GM19043 (cell line): ENCODE measurements at regions not wholly inside any gene's neighbourhood (a gene's known extent, or its start where the extent isn't known, plus 50 kb on each side); places are given as distances from the start of the nearest gene placed in this dataset.
"Not testable (repeated sequence)": the region's sequence is repeated elsewhere in the genome, so short reads cannot be mapped to it uniquely, and the experiment has no call there.

ENCODE experiments used
- ATAC-seq: cut with Tn5 transposase; IDR thresholded peaks from one replicate; pipeline ENCODE4 v1.9.1; 2021; ENCODE audit warnings: low read depth; ENCODE audit not compliant: unreplicated experiment

- ATAC-seq, result no peak
These were observed 202.8 kb downstream of the DMRTA1 start for GRCh38 chr9:22649384-22649783.

DNA sequence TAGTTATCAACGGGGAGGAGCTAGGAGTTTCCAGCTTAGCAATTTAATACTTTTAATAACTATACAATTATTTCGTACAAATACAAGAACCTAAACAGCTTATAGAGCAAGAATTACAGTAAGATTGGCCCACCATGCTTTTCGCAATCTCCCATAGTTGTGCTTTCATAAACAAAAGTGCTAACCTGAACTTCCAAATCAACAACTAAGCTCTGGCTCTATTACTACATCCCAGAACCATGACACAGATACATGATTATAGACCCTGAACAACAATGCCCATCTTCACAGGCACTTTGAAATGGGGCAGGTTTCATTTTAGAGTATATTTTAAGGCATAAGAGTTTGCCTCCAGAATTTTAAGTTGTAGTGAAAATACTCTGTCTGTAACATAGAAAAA, 203.5 kb downstream of the DMRTA1 start:
- ATAC-seq, result no peak

GRCh38 chr9:22650946-22651345, 204.3 kb downstream of the DMRTA1 start:
- no peak for ATAC-seq

DNA sequence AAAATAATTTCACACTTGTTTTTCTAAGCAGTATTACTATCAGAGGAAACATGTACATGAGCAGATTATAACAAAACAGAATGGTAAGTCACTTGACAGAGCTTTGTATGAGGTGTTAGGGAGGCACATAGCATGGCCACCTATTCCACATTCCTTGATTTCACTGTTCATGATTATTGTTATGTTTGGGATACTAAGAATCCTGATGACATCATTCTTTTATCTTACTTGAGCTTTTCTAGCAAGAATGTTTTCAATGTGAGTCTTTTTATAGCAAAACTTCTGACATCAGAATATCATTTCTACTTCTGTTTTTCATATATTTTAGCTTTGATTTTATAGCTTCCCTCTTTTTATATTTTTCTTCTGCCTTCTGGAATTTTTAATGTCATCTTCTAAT, 208.2 kb downstream of the DMRTA1 start:
- ATAC-seq, result no peak

DNA sequence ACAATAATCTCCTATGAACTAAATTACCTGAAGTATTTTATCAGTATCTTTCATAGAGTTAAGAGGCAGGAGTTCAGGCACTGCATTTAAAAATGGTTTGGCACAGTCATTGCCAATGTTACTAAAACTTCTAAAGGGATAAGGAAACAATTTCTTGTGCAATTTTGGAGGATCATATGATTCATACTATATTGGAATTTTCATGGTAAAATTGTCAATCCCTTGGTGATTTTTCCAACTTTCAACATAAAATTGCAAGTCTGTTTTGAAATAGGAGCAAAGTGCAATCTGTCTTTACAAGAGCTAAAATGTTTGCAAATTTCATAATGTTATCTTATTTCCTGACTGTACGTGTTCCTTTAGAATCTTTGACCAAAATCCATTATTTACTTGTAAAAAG, 211.1 kb downstream of the DMRTA1 start:
- ATAC-seq, result no peak

DNA sequence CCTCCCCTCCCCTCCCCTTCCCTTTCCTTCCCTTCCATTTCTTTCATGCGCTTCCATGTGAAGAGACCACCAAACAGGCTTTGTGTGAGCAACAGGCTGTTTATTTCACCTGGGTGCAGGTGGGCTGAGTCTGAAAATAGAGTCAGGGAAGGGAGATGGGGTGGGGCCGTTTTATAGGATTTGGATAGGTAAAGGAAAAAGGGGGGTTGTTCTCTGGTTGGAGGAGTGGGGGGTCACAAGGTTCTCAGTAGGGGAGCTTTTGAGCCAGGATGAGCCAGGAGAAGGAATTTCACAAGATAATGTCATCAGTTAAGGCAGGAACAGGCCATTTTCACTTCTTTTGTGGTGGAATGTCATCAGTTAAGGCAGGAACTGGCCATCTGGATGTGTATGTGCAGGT, 211.9 kb downstream of the DMRTA1 start:
- not testable (repeated sequence) for ATAC-seq

DNA sequence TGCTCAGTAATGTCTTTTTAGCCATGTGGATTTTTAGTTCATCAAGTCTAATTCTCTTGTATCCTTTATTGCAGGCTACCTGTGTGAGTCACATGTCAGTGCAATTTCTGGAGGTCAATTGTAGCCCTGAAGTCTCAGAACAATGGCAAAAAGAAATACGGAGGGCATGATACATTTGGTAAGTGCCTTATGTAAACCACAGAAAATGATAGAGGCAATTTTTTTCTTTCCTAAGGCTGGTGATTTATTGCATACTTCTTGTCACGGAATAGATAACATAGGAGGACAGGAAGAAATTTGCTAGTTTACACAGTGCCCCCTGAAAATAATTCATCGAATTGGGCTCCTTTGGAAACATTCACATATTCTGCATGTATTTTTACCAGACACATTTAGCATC, 235.9 kb downstream of the DMRTA1 start:
- ATAC-seq, result no peak

GRCh38 chr9:22682961-22683699, 236.5 kb downstream of the DMRTA1 start:
- no peak for ATAC-seq

DNA sequence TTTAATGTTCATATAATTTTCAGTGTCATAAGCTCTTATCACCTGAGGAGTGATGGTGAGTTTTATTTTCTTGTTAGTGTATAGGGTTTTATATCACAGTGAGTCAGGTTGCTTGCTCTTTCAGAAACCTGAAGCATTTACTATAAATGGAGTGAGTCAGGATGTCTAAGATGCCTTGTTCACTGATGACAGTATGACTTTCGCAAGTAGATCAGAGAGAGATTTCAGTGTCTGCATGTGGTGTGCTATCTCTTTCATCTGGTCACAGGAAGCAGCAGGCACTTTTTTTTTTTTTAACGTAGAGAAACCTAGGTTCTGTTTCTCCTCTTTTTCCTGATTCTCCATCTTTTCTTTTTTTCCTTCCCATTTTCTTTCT, 237.1 kb downstream of the DMRTA1 start:
- ATAC-seq, result no peak

- ATAC-seq, result no peak
These were observed 246.5 kb downstream of the DMRTA1 start for GRCh38 chr9:22693156-22693555.

DNA sequence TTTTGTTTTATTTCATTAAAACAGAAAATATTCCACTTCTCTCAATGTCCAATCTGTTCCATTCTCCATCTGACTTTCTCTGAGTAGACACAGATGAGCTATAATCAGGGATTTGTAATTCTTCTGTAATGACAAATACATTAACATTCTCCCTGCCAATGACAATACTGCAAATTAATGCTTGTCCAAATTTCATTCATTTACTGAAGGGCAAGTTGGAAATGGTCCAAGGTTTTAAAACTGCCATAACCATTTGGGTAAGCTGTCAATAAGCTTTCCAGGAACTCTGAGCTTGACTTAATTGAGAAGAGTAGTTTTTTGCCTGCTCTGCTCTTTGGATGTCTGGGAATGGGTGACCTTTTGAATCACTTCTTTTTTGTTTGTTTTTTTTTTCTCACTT, 253.5 kb downstream of the DMRTA1 start:
- ATAC-seq, result no peak

- ATAC-seq, result no peak
These were observed 272.0 kb downstream of the DMRTA1 start for GRCh38 chr9:22718653-22719052.

GRCh38 chr9:22722492-22722891, 275.9 kb downstream of the DMRTA1 start:
- no peak for ATAC-seq

DNA sequence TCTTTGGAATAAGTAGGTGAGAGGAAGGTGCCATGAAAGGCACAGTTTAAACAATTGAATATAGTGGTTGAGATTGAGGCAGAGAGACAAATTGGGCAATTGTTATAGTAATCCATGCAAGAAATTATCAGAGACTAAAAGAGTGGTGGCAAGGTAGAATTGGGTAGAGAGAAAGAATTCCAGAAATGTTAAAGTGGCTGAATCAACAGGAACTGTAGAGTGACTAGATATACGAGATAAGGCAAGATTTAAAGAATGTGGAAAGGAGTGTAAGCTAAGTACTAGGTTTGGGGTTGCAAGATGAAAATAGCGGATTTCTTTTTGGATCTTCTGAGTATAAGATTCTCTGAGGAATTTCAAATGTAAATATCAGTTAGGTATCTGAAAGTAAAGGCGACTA, 285.2 kb downstream of the DMRTA1 start:
- ATAC-seq, result no peak

DNA sequence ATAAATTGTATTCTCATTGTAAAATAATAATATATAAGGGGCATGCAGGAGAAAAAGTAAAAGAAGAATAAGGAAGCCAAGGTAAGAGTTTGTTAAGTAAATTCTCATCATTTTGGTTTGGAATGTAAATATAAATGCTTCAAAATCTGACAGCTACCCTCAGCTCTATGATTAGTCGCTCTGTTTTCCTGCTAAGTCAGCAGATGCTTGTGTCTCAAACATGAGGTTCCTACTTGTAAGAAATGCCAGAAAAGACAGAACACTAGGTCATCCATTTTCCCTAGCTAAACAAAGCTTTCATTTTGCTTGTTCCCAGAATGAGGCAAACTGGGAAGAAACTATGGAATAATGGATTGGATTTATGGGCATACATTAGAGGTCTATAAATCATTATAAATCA, 293.1 kb downstream of the DMRTA1 start:
- no peak for ATAC-seq

DNA sequence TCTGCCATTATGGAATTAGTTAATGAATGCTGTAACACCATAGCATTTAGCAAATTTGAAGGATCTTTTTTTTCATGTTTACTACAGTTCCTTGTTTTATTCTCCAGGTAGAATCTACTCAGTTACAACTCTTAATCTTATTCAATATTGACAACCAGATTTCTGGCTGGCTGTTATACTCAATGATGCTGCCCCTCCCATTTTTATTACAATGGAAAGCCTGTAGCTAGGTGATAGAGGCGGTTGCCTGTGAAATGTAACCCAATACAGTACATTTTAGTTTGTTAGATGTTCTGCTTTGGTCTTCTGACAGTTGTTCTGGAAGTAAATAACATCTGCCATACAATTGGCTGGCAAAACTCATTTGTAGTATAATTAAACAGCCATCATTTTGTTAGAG, 294.2 kb downstream of the DMRTA1 start:
- no peak for ATAC-seq

GRCh38 chr9:22742401-22742800, 295.8 kb downstream of the DMRTA1 start:
- no peak for ATAC-seq

- ATAC-seq, result no peak
These were observed 327.0 kb downstream of the DMRTA1 start for GRCh38 chr9:22773501-22774220.

DNA sequence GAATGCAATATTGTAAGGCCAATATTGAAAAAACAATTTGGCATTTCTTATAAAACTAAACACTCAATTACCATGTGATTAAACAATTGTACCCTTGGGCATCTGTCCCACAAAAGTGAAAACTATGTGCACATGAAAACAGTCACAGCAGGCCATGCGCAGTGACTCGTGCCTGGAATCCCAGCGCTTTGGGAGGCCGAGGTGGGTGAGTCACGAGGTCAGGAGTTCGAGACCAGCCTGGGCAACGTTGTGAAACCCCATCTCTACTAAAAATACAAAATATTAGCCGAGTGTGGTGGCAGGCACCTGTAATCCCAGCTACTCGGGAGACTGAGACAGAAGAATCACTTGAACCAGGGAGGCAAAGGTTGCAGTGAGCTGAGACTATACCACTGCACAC, 343.7 kb downstream of the DMRTA1 start:
- ATAC-seq, result no peak

DNA sequence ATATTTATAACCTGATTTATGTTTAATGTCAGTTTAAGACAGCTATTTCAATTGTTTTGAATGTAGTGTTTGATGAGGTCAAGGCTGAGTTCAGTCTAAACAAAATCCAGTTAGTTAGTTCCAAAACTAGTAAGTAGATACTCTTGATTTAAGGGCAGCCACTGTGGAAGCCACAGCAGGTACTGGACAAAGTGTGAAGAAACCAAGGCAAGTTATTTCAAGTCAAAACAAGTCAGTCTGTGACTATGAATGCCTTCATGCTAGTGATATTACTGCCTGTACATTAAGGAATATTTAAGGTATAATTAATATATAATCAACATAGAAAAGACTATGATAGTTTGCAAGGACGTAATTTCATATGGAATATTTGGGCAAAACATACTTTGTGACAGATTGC, 362.3 kb downstream of the DMRTA1 start:
- no peak for ATAC-seq

DNA sequence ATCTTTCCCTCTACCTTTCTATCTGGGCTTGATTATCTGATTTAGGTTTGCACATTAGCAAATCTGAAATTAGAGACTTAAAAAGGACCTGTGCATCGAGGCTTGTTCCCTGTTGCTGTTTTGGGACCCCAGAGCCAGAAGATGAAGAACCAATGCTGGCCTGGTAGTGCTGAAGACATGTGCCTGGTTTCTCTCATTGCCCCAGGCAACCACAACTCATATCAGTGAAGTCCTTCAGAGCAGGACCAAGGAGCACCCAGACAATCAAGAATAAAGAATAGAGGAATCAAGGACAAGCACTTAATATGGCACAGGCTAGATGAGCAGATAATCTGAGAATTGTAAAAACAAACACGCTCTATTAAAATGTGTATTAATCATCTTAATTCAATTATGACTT, 362.7 kb downstream of the DMRTA1 start:
- no peak for ATAC-seq

GRCh38 chr9:22813529-22813928, 366.9 kb downstream of the DMRTA1 start:
- ATAC-seq, result no peak
